ENCODE measurements at regions not wholly inside any gene's neighbourhood (a gene's known extent, or its start where the extent isn't known, plus 50 kb on each side); places are given as distances from the start of the nearest gene placed in this dataset.
"Not testable (repeated sequence)": the region's sequence is repeated elsewhere in the genome, so short reads cannot be mapped to it uniquely, and the experiment has no call there.

- DNase-seq = no peak
These were observed 163.5 kb upstream of the GJE1 start for GRCh38 chr6:141969201-141969600.

DNA sequence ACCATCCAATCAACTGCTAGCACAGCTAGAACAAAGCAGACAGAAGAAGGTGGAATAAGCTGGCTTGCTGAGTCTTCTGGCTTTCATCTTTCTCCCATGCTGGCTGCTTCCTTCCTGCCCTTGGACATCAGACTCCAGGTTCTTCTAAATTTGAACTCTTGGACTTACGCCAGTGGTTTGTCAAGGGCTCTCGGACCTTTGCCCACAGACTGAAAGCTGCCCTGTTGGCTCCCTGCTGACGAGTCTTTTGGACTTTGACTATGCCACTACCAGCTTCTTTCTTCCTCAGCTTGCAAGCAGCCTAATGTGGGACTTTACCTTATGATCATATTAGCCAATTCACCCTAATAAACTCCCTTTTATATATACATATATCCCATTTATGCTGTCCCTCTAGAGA lies 164.1 kb upstream of the GJE1 start:
- DNase-seq = no peak

DNA sequence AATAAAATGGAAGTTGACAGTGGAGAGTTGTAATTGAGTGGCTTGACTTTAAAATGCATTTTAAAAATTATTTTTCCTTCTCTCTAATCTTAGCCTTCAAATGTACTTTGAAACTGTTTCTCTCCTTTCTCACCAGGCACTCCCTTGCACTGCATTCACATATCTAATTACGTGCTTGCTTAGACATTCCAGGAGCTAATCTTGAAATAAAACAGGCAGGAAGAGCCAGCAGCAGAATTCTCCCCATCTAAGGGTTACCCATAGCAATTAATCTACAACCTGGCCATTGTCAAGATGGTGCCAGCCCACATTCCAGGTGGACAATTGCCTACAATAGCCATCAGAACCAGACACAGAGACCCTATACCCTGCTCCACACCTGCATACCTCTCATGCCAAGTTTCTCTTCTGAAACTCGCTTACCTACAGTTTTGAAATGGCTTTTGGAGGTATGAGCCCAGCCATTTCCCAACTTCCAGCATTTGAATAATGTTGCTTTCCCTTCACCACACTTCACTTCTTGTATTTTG lies 167.6 kb upstream of the GJE1 start:
- DNase-seq = no peak

GRCh38 chr6:141963543-141964295 lies 169.0 kb upstream of the GJE1 start:
- no peak for DNase-seq

GRCh38 chr6:141957271-141957670 lies 175.5 kb upstream of the GJE1 start:
- no peak for DNase-seq

- no peak for DNase-seq
These were observed 175.9 kb upstream of the GJE1 start for GRCh38 chr6:141956868-141957267.

DNA sequence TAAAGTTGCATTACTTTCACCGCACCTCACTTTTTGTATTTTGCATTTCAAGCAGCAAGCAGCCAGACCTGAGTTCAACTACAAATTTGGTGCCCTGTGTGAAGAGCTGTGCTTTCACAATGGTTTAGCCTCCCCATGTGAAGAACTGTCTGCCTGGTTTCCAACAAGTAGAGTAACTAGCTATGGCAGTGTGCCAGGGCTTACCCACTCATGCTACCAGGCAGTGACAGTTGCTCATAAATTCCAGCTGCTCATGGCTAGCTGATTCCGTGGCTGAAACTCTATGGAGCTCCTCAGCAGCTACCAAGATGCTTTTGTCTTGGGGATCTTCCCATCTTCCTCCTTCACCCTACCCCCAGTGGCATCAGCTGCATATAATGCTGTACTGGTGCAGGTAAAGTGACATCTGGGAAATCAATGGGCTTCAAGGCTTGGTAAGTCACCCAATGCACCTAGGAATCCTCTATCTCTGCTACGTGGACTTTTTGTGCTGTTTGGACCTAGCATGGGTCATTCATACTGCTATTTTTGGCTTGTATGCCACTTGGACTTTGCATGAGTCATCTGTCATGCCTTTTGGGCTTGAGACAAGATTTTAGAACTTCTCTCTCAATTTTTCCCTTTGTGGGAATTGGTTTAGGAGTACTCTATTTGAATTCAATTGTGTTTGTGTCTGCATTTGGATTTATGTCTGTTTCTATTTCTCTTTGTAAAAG lies 176.5 kb upstream of the GJE1 start:
- DNase-seq = no peak

DNA sequence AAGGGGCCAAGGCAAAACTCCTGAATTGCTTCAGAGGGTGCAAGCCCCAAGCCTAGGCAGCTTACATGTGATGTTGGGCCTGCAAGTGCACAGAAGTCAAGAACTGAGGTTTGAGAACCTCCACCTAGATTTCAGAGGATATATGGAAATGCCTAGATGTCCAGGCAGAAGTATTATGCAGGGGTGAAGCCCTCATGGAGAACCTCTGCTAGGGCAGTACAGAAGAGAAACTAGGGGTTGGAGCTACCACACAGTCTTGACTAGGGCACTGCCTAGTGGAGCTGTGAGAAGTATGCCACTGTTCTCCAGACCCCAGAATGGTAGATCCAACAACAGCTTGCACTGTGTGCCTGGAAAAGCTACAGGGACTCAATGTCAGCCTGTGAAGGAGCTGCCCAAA lies 179.7 kb upstream of the GJE1 start:
- DNase-seq = no peak

DNA sequence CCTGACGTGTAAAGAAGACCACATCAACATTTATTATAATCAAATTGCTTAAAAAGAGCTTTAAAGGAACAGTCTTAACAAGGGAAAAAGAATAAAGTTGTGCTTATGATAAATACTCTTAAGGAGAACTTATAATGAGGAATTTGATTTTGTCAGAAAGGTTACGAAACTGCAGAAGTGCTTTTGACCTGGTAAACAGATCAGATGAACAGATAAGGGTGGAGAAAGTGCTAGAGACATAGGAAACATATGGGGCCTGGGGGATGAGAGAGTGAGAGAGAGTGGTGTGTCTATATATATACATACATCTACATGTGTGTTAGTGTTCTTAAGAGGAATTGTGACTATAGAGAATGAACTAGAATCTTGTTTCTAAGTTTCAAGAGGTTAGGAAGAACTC lies 186.2 kb upstream of the GJE1 start:
- no peak for DNase-seq

DNA sequence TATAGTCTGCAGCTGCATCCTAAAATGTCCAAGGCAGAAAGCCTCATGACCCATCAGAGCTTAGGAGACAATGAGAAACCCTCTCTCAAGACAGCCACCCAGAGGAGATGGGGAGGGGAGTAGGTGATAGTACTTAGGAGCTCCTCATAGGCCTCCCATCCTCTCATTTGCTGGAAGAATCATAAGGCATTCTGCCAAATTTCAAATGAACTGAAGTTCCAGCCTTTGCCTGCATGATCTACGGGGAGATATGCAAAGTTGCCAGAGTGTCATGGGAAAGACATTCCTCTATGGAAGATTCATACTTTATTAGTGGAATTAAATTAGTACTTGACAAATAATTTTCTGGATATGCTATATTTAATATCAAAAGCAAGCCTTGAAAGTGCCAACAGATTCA lies 194.1 kb upstream of the GJE1 start:
- no peak for DNase-seq

DNA sequence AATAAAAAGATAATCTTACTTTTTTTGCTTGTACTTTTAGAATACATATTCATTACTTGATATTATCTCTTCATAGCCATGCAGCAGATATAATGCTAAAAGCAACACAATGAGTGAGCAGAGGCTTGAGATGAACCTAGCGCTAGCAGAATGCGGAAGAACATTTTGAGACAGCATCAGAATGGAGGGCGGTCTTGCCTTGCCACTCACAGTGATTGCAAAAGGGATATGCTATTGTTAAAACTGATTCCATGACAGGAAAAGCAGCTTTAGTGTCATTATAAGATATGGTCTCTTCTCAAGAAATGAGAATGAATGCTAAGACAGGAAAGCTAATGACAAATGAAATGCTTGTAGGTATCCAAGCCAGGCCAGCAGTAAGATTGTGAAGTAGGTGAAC lies 200.0 kb upstream of the GJE1 start:
- no peak for DNase-seq

GRCh38 chr6:141926200-141926900 lies 206.4 kb upstream of the GJE1 start:
- DNase-seq = not testable (repeated sequence)

DNA sequence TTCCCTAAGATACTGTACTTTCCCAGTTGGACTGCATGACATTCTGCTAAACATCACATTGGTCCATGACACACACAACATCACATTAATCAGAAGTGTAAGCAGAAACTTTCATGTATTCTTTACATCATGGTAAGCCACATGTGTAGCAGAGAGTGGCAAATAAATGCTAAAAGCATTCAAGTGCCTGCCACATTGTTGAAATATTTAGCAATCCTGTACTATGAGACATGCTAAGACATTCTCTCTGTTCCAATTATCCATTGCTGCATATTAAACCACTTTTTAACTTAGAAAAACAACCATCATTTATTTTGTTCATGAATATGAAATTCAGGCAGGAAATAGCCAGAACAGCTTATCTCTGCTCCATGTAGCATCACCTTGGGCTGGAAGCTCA lies 207.7 kb upstream of the GJE1 start:
- no peak for DNase-seq

GRCh38 chr6:141922898-141923297 lies 209.8 kb upstream of the GJE1 start:
- DNase-seq = no peak

GRCh38 chr6:141916682-141917505 lies 215.8 kb upstream of the GJE1 start:
- not testable (repeated sequence) for DNase-seq

DNA sequence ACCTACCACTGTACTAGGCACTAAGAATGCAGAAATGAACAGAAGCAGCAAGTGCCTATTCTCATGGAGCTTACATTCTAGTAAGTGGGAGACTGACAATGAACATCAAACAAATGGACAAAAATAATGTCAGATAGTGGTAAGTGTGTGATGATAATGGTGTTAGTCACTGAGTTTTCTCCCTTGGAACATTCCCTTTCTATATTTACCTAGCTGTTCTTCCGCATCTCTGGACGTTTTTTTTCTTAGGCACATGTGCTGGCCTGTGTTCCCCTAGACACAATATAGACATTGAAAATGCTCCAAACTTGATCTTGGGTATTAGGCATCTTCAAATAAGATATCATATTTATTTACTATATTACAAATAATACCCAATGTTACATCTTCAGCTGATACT lies 218.1 kb upstream of the GJE1 start:
- DNase-seq = no peak

- DNase-seq = no peak
These were observed 226.1 kb upstream of the GJE1 start for GRCh38 chr6:141906569-141907080.

DNA sequence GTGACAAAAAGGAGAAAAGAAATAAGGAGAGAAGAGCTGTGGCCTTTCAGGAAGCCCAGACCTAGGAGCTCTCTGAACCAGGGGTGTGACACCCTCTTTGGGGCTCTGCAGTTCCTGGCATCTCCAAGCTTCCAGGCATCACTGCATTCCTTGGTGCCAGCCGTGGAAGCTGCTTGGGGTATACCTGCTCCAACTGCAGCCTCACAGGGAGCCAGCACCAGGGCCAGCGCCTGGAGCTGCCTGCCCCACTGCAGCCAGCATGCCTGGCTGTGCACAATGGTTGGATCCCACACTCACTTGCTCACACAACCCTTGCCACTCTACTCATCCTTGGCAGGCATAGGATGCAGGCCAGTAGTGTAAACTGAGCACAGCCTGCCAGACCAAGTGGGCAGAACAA lies 242.1 kb upstream of the GJE1 start:
- DNase-seq = no peak

DNA sequence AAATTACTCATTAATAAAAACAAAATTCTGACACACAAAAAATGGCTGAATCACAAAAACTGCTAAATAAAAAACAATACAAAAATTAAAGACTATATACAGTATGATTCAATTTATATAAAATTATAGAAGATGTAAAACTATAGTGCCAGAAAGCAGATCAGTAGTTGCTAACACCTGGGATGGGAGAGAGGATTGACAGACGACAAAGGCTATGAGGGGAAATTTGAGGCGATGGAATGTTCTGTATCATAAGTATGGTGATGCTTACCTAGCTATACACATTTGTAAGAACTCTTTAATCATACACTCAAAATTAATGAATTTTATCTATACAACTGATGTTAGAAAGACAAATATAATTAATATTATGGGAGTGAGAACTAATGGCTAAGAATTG lies 247.9 kb upstream of the GJE1 start:
- no peak for DNase-seq

GRCh38 chr6:141878686-141879085 lies 254.0 kb upstream of the GJE1 start:
- no peak for DNase-seq

GRCh38 chr6:141877275-141877983 lies 255.3 kb upstream of the GJE1 start:
- no peak for DNase-seq

Data from midbrain (tissue), 1 donor.